Small intestine (tissue), 7 donors: ENCODE measurements at regions not wholly inside any gene's neighbourhood (a gene's known extent, or its start where the extent isn't known, plus 50 kb on each side); places are given as distances from the start of the nearest gene placed in this dataset.
"Not testable (repeated sequence)": the region's sequence is repeated elsewhere in the genome, so short reads cannot be mapped to it uniquely, and the experiment has no call there.

Experiments
- DNase-seq, 2 donors: peaks; one replicate each; pipeline versions ENCODE4 v3.0.0 to v3.0.0-alpha.2; 2013
- FAIRE-seq: peaks from 2 replicates; lab custom pipeline; 2012; peaks lifted over from hg19 to GRCh38; lab: Jason Lieb, UNC
- H3K27ac ChIP-seq, 3 donors: one replicate each; pipeline ENCODE4 v1.5.1; 2013; ENCODE audit warnings: low read length in 2 of 3, mild to moderate bottlenecking in 2 of 3, control low read depth in 1 of 3, inconsistent platforms in 1 of 3, low read depth in 1 of 3, moderate library complexity in 1 of 3
- H3K27me3 ChIP-seq, 3 donors: one replicate each; pipeline ENCODE4 v1.6.1; 2013; ENCODE audit warnings: low read length in 3 of 3, inconsistent platforms in 1 of 3; ENCODE audit not compliant: control insufficient read depth in 3 of 3, insufficient read depth in 3 of 3
- H3K36me3 ChIP-seq, 3 donors: one replicate each; pipeline ENCODE4 v1.6.1; 2013; ENCODE audit warnings: low read length in 3 of 3, inconsistent platforms in 1 of 3, low read depth in 1 of 3, mild to moderate bottlenecking in 1 of 3, moderate library complexity in 1 of 3; ENCODE audit not compliant: control insufficient read depth in 3 of 3, insufficient read depth in 2 of 3
- H3K4me1 ChIP-seq, 3 donors: one replicate each; pipeline ENCODE4 v1.6.1; 2013; ENCODE audit warnings: low read length in 2 of 3, inconsistent platforms in 1 of 3, low read depth in 1 of 3, mild to moderate bottlenecking in 1 of 3, moderate library complexity in 1 of 3; ENCODE audit not compliant: control insufficient read depth in 3 of 3, insufficient read depth in 2 of 3
- H3K4me3 ChIP-seq, 3 donors: one replicate each; pipeline ENCODE4 v1.5.1; 2013; ENCODE audit warnings: low read length in 3 of 3, control low read depth in 1 of 3, inconsistent platforms in 1 of 3, low read depth in 1 of 3, mild to moderate bottlenecking in 1 of 3, moderate library complexity in 1 of 3
- H3K9me3 ChIP-seq, 2 donors: one replicate each; pipeline ENCODE4 v1.6.1; 2013; ENCODE audit warnings: low read depth in 1 of 2, low read length in 1 of 2; ENCODE audit not compliant: control insufficient read depth in 2 of 2, insufficient read depth in 1 of 2
- WGBS, 3 donors: extraction: QIAGEN DNeasy Blood & Tissue Kit; methylation state at CpG; one replicate each; pipeline ENCODE4 v1.1.7; 2013; 5-methylcytosine and 5-hydroxymethylcytosine counted together
- donor health status: healthy with polysubstance abuse.
- donor health status: control.
- donor health status: control.
- donor health status: Bipolar disorder and iron deficiency.
- donor health status: healthy.

DNA sequence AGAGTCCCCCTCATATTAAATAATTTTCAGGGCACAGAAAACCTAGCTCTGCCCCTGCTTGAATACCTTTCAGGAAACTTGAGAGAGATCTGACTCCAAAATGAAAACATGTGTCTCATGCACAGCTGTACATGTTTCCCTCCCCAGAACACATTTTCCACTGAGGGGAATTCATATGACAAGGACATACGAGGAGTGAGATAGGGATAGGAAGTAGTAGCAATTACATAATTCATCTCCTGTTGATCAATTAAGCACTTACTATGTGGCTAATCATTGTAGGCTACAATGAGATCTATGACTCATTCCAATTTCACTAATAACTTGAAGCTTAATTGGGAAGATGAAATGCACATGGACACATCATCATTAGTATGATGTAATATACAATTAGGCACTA lies 302.1 kb downstream of the PCDH11X start:
- DNase-seq, H3K9me3 ChIP-seq, H3K27me3 ChIP-seq, H3K27ac ChIP-seq, FAIRE-seq, H3K4me3 ChIP-seq, H3K4me1 ChIP-seq, H3K36me3 ChIP-seq: not testable (repeated sequence)
- WGBS, 3 donors: 55 to 80% (median 56%) methylated on average over 1 of the region's 1 CpG

DNA sequence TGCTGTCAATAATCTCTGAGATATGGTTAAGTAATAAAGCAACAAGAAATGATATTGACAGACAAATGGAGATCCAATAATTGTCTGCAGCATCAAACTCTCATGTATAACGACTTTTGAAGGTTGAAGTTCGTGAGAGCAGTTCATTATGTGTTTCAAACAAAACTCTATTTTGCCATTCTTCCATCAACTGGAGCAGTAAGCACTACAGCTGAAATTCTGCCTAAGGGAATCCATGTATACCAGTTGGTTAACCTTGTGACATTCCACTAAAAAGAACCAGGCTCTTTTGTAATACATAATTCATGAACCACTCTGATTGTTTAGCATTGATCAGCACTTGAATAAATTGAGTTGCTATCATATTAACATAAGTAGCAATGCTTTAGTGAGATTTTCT lies 311.6 kb downstream of the PCDH11X start:
- not testable (repeated sequence) for H3K4me3 ChIP-seq, H3K27ac ChIP-seq, H3K9me3 ChIP-seq, H3K27me3 ChIP-seq, H3K36me3 ChIP-seq, FAIRE-seq, H3K4me1 ChIP-seq, DNase-seq
- 33 to 45% (median 42%) methylated on average over 2 of the region's 2 CpGs for WGBS, 3 donors

DNA sequence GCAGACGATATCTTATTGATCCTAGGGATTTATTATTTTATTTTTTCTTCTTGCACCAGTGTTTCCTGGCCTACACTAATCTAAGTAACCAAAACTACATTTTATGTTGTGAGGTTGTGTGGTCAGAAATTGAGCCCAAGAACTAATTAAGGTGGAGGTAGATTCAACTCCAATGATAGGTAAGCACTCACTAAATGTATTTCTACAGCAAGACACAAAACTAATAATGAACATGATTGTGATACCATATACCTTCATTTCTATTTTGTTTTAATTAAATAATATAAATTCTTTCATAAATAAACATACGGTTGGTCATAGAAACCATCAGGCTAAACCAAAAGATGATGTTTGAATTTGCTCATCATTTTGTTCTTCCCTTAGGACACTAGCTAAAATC lies 319.0 kb downstream of the PCDH11X start:
- not testable (repeated sequence) for H3K4me1 ChIP-seq, H3K27me3 ChIP-seq, DNase-seq, H3K27ac ChIP-seq, H3K36me3 ChIP-seq, H3K9me3 ChIP-seq, H3K4me3 ChIP-seq
- peak; percentile 81 for FAIRE-seq
- WGBS, 3 donors: 58 to 78% (median 68%) methylated on average over 2 of the region's 2 CpGs

DNA sequence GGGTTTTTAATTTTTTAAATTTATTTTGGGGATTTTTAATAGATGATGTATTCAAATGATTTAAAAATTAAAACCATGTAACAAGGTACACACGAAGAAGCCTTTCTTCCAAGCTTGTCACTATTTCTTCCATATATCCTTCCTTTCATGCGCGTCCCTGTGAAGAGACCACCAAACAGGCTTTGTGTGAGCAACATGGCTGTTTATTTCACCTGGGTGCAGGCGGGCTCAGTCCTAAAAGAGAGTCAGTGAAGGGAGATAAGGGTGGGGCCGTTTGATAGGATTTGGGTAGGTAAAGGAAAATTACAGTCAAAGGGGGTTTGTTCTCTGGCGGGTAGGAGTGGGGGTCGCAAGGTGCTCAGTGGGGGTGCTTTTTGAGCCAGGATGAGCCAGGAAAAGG lies 320.9 kb downstream of the PCDH11X start:
- not testable (repeated sequence) for H3K4me3 ChIP-seq, H3K4me1 ChIP-seq, H3K27me3 ChIP-seq, FAIRE-seq, H3K36me3 ChIP-seq, H3K9me3 ChIP-seq, DNase-seq, H3K27ac ChIP-seq
- WGBS, 3 donors: 60 to 66% (median 63%) methylated on average over 5 to 7 of the region's 7 CpGs

DNA sequence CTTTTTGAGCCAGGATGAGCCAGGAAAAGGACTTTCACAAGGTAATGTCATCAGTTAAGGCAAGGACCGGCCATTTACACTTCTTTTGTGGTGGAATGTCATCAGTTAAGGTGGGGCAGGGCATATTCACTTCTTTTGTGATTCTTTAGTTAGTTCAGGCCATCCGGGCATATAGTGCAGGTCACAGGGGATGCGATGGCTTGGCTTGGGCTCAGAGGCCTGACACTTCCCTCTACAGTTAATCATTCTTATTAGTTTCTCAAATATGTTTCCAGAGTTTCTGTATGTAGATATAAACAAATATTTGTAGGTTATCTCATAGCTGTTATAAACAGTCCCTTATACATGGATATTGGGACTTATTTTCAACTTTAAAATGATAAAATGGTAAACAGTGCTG lies 326.5 kb downstream of the PCDH11X start:
- not testable (repeated sequence) for DNase-seq, H3K9me3 ChIP-seq, H3K27ac ChIP-seq, H3K4me3 ChIP-seq, H3K4me1 ChIP-seq, H3K36me3 ChIP-seq, H3K27me3 ChIP-seq, FAIRE-seq
- WGBS, 3 donors: 58 to 79% (median 71%) methylated on average over 2 of the region's 3 CpGs

DNA sequence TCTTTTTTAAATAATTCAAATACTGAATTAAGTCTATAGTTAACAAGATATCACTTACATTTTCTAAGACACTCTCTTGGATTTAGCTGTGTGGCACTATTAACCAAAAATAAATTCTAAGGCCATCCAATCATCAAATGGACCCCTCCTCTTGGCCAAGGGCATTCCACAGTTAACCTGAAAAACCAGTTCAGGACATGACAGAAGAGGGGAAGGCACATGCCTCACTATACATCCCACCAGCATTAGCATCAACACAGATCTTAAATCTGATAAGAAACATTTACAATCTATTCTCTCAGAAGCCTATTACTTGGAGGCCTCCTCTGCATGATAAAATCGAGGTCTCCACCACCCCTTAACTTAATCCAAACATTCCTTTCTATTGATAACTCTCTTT lies 327.5 kb downstream of the PCDH11X start:
- not testable (repeated sequence) for H3K27ac ChIP-seq, H3K9me3 ChIP-seq, H3K36me3 ChIP-seq, H3K27me3 ChIP-seq, H3K4me1 ChIP-seq, FAIRE-seq, H3K4me3 ChIP-seq, DNase-seq
- 5 to 24% (median 17%) methylated on average over 1 of the region's 1 CpG for WGBS, 3 donors

DNA sequence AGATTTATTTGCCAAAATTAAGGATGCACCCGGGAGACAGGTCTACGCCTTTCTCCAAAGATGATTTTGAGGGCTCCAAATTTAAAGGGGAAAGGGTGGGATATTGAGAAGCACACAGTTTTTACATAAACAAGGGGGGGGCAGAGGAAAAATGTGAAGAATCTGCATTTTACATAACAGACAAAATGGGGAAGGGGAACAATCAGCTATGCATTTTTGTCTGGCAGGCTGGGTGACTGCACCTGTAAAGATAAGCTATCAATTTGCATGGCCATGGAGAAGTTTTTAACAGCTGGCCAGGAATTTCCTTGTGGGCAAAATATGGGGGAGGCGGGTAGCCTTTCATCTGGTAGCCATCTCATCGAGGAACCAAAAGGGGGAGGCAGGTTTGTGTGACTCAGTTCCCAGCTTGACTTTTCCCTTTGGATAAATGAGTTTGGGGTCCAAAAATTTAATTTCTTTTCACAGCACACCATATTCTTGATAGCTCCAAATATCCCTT lies 331.3 kb downstream of the PCDH11X start:
- not testable (repeated sequence) for H3K9me3 ChIP-seq, FAIRE-seq, H3K36me3 ChIP-seq, DNase-seq, H3K27ac ChIP-seq, H3K4me1 ChIP-seq, H3K27me3 ChIP-seq, H3K4me3 ChIP-seq
- 45 to 73% (median 49%) methylated on average over 2 of the region's 4 CpGs for WGBS, 3 donors

DNA sequence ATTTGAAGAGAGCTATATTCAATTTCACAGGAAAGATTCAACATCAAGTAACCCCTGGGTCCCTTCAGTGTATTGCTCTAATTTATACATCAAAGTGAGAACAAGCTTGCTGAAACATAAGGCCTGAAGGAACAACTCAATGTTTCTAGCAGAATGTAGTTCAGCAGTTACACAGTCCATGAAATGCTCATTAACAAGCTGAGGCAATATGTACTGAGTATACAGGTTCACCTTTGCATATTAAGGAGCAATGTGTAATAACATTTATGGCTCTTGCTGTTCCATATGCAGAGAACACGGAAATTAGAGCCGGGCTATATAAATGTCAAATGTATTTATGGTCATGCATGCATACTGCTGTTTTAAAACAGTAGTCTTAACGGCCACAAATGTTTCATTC lies 338.5 kb downstream of the PCDH11X start:
- not testable (repeated sequence) for H3K4me1 ChIP-seq, H3K36me3 ChIP-seq, H3K27me3 ChIP-seq, H3K4me3 ChIP-seq, H3K9me3 ChIP-seq, FAIRE-seq, H3K27ac ChIP-seq, DNase-seq
- 57 to 80% (median 60%) methylated on average over 3 of the region's 3 CpGs for whole genome bisulfite sequencing, 3 donors

DNA sequence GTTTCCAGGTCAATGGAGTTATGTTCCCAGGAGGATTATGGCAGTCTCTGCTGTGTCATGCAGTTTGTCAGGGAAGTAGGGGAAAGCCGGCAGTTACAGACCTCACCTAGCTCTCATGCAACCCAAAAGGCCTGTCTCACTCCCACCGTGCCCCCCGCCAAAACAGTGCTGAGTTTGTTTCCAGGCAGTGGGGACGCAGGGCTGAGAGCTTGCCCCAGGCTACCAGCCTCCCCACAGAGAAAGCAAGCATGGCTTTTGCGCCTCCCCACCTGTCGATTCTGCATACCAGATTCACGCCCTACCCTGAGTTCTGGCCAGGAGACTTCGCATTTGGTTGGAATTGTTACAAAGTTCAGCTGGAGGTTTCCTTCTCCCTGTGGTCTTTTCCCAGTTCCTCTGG lies 383.9 kb downstream of the PCDH11X start:
- not testable (repeated sequence) for H3K4me1 ChIP-seq, H3K4me3 ChIP-seq, H3K36me3 ChIP-seq, H3K27ac ChIP-seq, H3K9me3 ChIP-seq, FAIRE-seq, H3K27me3 ChIP-seq, DNase-seq
- WGBS, 3 donors: 85 to 94% (median 90%) methylated on average over 5 to 7 of the region's 8 CpGs
